ENCODE measurements at regions not wholly inside any gene's neighbourhood (a gene's known extent, or its start where the extent isn't known, plus 50 kb on each side); places are given as distances from the start of the nearest gene placed in this dataset.

DNA sequence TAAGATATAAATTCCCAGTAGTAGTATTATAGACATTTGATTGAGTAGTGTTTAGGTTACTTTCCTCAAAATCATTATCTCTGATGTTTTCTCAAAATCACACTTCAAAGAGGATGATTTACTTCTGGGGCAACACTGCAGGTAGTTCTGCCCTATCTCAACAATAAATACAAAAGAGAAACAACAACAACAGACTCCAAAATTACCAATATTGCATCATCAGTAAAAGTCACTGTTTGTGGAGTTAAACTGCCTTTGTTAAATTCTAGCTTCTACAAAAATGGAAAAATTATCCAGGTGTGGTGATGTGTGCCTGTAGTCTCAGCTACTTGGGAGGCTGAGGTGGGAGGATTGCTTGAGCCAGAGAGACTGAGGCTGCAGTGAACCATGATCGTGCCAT is 637.6 kb upstream of the ZNF608 start:
- TF ChIP-seq, protein P1, sequence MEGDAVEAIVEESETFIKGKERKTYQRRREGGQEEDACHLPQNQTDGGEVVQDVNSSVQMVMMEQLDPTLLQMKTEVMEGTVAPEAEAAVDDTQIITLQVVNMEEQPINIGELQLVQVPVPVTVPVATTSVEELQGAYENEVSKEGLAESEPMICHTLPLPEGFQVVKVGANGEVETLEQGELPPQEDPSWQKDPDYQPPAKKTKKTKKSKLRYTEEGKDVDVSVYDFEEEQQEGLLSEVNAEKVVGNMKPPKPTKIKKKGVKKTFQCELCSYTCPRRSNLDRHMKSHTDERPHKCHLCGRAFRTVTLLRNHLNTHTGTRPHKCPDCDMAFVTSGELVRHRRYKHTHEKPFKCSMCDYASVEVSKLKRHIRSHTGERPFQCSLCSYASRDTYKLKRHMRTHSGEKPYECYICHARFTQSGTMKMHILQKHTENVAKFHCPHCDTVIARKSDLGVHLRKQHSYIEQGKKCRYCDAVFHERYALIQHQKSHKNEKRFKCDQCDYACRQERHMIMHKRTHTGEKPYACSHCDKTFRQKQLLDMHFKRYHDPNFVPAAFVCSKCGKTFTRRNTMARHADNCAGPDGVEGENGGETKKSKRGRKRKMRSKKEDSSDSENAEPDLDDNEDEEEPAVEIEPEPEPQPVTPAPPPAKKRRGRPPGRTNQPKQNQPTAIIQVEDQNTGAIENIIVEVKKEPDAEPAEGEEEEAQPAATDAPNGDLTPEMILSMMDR (IDR thresholded peaks at IDR 0.05) = no peak
- no peak for TF ChIP-seq POLR2A (IDR thresholded peaks at IDR 0.05)
